ENCODE measurements at regions not wholly inside any gene's neighbourhood (a gene's known extent, or its start where the extent isn't known, plus 50 kb on each side); places are given as distances from the start of the nearest gene placed in this dataset.
"Not testable (repeated sequence)": the region's sequence is repeated elsewhere in the genome, so short reads cannot be mapped to it uniquely, and the experiment has no call there.

GRCh38 chr4:72846280-72847111, 223.0 kb downstream of the COX18 start:
- Histone ChIP-seq H3K4me3 (ENCODE audit: low read length) (no peak overlapping the region), H3K27me3 (ENCODE audit: insufficient read depth, low read length) (no peaks in the 10 kb centered on the region), H3K36me3 (ENCODE audit: insufficient read depth, low read length) (no peaks in the 10 kb centered on the region), H3K4me1 (ENCODE audit: insufficient read depth, low read length) (no peaks in the 10 kb centered on the region), H3K9me3 (ENCODE audit: low read length) (no peaks in the 10 kb centered on the region), H2AFZ (ENCODE audit: low read depth, low read length) (no peak overlapping the region)

- no peaks in the 10 kb centered on the region for H3K9me3 ChIP-seq (ENCODE audit: low read length)
- H3K27me3 ChIP-seq (ENCODE audit: insufficient read depth, low read length), result no peaks in the 10 kb centered on the region
- no peaks in the 10 kb centered on the region for H3K4me1 ChIP-seq (ENCODE audit: insufficient read depth, low read length)
- H3K4me3 ChIP-seq (ENCODE audit: low read length), result no peak overlapping the region
- H3K36me3 ChIP-seq (ENCODE audit: insufficient read depth, low read length), result no peaks in the 10 kb centered on the region
- H2AFZ ChIP-seq (ENCODE audit: low read depth, low read length), result no peak overlapping the region
Measured at GRCh38 chr4:72843466-72843865, 226.1 kb downstream of the COX18 start.

GRCh38 chr4:72842323-72842722, 227.2 kb downstream of the COX18 start:
- no peaks in the 10 kb centered on the region for H3K9me3 ChIP-seq (ENCODE audit: low read length)
- H3K4me1 ChIP-seq (ENCODE audit: insufficient read depth, low read length), result no peaks in the 10 kb centered on the region
- no peaks in the 10 kb centered on the region for H3K36me3 ChIP-seq (ENCODE audit: insufficient read depth, low read length)
- H2AFZ ChIP-seq (ENCODE audit: low read depth, low read length), result no peak overlapping the region
- H3K27me3 ChIP-seq (ENCODE audit: insufficient read depth, low read length), result no peaks in the 10 kb centered on the region
- H3K4me3 ChIP-seq (ENCODE audit: low read length), result no peak overlapping the region

- not testable (repeated sequence) for H3K9me3 ChIP-seq (ENCODE audit: low read length); H3K36me3 ChIP-seq (ENCODE audit: insufficient read depth, low read length); H3K4me1 ChIP-seq (ENCODE audit: insufficient read depth, low read length); H3K4me3 ChIP-seq (ENCODE audit: low read length); H2AFZ ChIP-seq (ENCODE audit: low read depth, low read length); H3K27me3 ChIP-seq (ENCODE audit: insufficient read depth, low read length)
Measured at GRCh38 chr4:72840166-72840565, 229.3 kb downstream of the COX18 start.

DNA sequence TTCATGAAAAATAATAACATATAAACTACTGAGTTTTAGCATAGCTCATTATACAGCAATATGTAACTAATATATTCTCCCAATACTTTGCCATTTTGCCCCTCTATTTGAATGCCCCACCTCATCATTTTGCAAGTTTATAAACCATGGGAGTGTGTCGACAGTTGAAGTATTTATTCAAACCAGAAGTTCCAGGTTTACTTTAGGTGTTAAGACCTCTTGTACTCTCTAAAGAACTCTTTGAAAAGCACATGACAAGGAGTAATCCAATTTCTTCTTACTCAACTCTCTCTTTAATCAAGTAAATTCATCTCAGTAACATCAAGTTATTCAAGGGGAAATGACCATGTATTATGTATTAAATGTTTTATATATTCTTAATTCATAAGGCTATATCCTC, 240.7 kb downstream of the COX18 start:
- no peaks in the 10 kb centered on the region for H3K9me3 ChIP-seq (ENCODE audit: low read length)
- no peak overlapping the region for H3K4me3 ChIP-seq (ENCODE audit: low read length)
- H3K27me3 ChIP-seq (ENCODE audit: insufficient read depth, low read length), result no peaks in the 10 kb centered on the region
- H2AFZ ChIP-seq (ENCODE audit: low read depth, low read length), result no peak overlapping the region
- H3K4me1 ChIP-seq (ENCODE audit: insufficient read depth, low read length), result no peaks in the 10 kb centered on the region
- no peaks in the 10 kb centered on the region for H3K36me3 ChIP-seq (ENCODE audit: insufficient read depth, low read length)

DNA sequence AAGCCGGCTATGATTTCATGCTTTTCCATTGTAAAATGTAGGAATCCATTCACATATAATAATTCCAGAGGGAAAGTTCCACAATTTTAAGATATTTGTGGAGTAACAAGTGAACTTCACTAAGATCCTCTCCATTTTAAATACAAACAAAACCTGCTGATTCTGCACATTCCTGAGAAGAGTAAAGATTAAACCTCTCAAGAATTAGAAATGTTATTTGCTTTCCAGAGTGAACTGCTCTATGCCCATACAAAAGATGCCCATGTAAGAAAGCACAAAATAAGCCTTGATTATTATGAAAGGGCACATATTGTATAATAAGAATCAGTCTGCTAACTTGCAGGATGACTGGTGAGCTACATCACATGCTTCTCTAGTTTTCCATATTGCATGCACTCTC, 241.5 kb downstream of the COX18 start:
- no peaks in the 10 kb centered on the region for H3K36me3 ChIP-seq (ENCODE audit: insufficient read depth, low read length)
- H2AFZ ChIP-seq (ENCODE audit: low read depth, low read length), result no peak overlapping the region
- no peaks in the 10 kb centered on the region for H3K27me3 ChIP-seq (ENCODE audit: insufficient read depth, low read length)
- H3K9me3 ChIP-seq (ENCODE audit: low read length), result no peaks in the 10 kb centered on the region
- no peaks in the 10 kb centered on the region for H3K4me1 ChIP-seq (ENCODE audit: insufficient read depth, low read length)
- no peak overlapping the region for H3K4me3 ChIP-seq (ENCODE audit: low read length)

DNA sequence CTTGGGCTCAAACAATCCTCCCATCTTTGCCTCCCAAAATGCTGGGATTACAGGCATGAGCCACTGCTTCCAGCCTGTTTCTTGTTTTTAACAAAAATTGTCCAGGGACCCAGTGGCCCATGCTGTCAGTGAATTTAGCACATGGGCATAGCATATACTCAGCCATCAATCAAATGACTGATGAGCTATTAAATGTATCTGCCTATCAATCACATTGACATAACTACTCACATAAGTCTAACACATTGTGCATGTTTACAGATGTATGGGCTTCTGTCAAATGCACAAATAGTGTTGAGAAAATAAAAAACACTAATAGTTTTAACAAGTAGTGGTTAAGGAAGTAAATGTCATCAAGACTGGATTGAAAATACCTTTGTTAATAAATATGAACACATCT, 249.4 kb downstream of the COX18 start:
- Histone ChIP-seq H3K4me3 (ENCODE audit: low read length) (no peak overlapping the region), H3K27me3 (ENCODE audit: insufficient read depth, low read length) (no peaks in the 10 kb centered on the region), H3K36me3 (ENCODE audit: insufficient read depth, low read length) (no peaks in the 10 kb centered on the region), H2AFZ (ENCODE audit: low read depth, low read length) (no peak overlapping the region), H3K4me1 (ENCODE audit: insufficient read depth, low read length) (no peaks in the 10 kb centered on the region), H3K9me3 (ENCODE audit: low read length) (no peaks in the 10 kb centered on the region)

DNA sequence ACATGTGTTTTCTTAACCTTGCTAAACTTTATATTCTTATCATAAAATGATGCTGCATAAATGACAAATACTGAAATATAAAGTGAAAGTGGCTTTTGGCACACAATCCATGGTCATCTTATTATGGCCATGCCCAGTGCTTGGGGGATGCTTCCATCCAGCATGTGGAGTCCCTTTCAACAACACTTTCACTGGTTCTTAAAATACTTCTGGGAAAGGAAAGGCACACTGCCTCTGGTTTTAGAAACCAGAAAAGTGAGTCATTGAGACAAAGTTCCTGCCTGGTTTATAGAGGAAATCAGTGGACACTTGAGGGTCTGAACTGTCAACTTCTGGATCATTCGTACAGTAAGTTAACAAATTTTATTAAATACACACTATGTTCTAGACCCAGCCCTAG, 248.0 kb upstream of the ADAMTS3 start:
- Histone ChIP-seq H3K4me1 (ENCODE audit: insufficient read depth, low read length) (no peaks in the 10 kb centered on the region), H3K4me3 (ENCODE audit: low read length) (no peak overlapping the region), H3K9me3 (ENCODE audit: low read length) (no peaks in the 10 kb centered on the region), H3K27me3 (ENCODE audit: insufficient read depth, low read length) (no peaks in the 10 kb centered on the region), H3K36me3 (ENCODE audit: insufficient read depth, low read length) (no peaks in the 10 kb centered on the region), H2AFZ (ENCODE audit: low read depth, low read length) (no peak overlapping the region)

GRCh38 chr4:72814241-72814640, 245.2 kb upstream of the ADAMTS3 start:
- H2AFZ ChIP-seq (ENCODE audit: low read depth, low read length), result no peak overlapping the region
- no peaks in the 10 kb centered on the region for H3K9me3 ChIP-seq (ENCODE audit: low read length)
- H3K4me3 ChIP-seq (ENCODE audit: low read length), result no peak overlapping the region
- no peaks in the 10 kb centered on the region for H3K27me3 ChIP-seq (ENCODE audit: insufficient read depth, low read length)
- no peaks in the 10 kb centered on the region for H3K36me3 ChIP-seq (ENCODE audit: insufficient read depth, low read length)
- no peaks in the 10 kb centered on the region for H3K4me1 ChIP-seq (ENCODE audit: insufficient read depth, low read length)

DNA sequence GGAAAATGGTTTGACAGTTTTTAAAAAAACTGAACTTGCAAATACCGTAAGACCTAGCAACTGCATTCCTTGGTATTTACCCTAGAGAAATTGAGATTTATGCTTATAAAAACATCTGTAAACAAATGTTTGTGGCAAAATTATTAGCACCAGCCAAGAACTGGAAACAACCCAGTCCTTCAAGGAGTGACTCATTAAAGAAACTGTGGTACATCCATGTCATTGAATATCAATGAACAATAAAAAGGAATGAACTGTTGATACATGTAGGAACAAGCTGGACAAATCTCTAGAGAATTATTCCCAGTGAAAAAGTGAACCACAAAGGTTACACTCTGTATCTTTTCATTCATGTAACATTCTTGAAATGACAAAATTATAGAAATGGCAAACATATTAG, 240.2 kb upstream of the ADAMTS3 start:
- no peak overlapping the region for H3K4me3 ChIP-seq (ENCODE audit: low read length)
- H2AFZ ChIP-seq (ENCODE audit: low read depth, low read length), result no peak overlapping the region
- H3K9me3 ChIP-seq (ENCODE audit: low read length), result no peaks in the 10 kb centered on the region
- no peaks in the 10 kb centered on the region for H3K36me3 ChIP-seq (ENCODE audit: insufficient read depth, low read length)
- no peaks in the 10 kb centered on the region for H3K27me3 ChIP-seq (ENCODE audit: insufficient read depth, low read length)
- H3K4me1 ChIP-seq (ENCODE audit: insufficient read depth, low read length), result no peaks in the 10 kb centered on the region

DNA sequence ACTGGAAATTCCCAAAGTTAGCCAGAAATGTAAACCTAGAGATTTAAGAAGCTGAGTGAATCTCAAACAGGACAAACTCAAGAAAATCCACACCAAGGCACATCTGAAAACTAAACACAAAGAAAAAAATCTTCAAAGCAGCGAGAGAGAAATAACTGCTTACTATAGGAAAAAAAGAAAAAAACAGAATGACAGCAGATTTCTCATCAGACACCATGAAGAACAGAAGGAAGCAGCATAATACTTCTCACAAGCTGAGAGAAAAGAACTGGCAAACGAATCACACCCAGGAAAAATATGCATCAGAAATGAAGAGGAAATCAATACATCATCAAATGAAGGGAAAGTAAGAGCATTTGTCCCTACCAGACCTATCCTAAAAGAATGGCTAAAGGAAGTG, 236.3 kb upstream of the ADAMTS3 start:
- Histone ChIP-seq H3K4me3 (ENCODE audit: low read length) (no peak overlapping the region), H3K36me3 (ENCODE audit: insufficient read depth, low read length) (no peaks in the 10 kb centered on the region), H3K4me1 (ENCODE audit: insufficient read depth, low read length) (no peaks in the 10 kb centered on the region), H3K27me3 (ENCODE audit: insufficient read depth, low read length) (no peaks in the 10 kb centered on the region), H2AFZ (ENCODE audit: low read depth, low read length) (no peak overlapping the region), H3K9me3 (ENCODE audit: low read length) (no peaks in the 10 kb centered on the region)

DNA sequence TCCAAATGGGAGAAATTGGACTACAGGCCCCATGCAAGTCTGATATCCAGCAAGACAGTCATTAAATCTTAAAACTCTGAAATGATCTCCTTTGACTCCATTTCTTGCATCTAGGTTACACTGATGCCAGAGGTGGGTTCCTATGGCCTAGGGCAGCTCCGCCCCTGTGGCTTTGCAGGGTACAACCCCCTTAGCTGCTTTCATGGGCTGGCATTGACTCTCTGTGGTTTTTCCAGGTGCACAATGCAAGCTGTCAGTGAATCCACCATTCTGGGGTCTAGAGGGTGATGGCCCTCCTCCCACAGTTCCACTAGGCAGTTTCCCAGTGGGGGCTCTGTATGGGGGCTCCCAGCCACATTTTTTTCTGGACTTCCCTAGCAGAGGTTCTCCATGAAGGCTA, 228.5 kb upstream of the ADAMTS3 start:
- Histone ChIP-seq H3K9me3 (ENCODE audit: low read length) (no peaks in the 10 kb centered on the region), H3K4me1 (ENCODE audit: insufficient read depth, low read length) (no peaks in the 10 kb centered on the region), H3K36me3 (ENCODE audit: insufficient read depth, low read length) (no peaks in the 10 kb centered on the region), H2AFZ (ENCODE audit: low read depth, low read length) (no peak overlapping the region), H3K4me3 (ENCODE audit: low read length) (no peak overlapping the region), H3K27me3 (ENCODE audit: insufficient read depth, low read length) (no peaks in the 10 kb centered on the region)

DNA sequence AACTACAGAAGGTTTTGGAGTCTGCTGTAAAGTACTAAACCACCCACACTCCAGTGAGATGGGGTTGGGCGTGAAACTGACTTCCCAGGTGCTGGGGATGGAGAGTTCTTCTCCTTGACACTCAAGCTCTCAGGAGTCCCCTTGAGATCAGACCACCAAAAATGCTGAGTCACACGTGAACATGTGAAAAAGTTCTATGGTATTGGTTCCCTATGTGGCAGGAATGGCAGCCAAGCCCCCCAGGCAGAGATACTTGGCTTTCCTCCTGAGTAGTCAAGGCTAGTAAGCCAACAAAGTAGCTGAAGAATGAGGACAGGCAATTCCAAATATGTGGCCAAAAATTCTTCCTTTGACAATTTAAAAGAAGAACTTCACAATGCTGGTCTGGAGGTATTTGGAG, 222.0 kb upstream of the ADAMTS3 start:
- no peaks in the 10 kb centered on the region for H3K4me1 ChIP-seq (ENCODE audit: insufficient read depth, low read length)
- no peak overlapping the region for H3K4me3 ChIP-seq (ENCODE audit: low read length)
- H3K9me3 ChIP-seq (ENCODE audit: low read length), result no peaks in the 10 kb centered on the region
- H2AFZ ChIP-seq (ENCODE audit: low read depth, low read length), result no peak overlapping the region
- no peaks in the 10 kb centered on the region for H3K27me3 ChIP-seq (ENCODE audit: insufficient read depth, low read length)
- no peaks in the 10 kb centered on the region for H3K36me3 ChIP-seq (ENCODE audit: insufficient read depth, low read length)

DNA sequence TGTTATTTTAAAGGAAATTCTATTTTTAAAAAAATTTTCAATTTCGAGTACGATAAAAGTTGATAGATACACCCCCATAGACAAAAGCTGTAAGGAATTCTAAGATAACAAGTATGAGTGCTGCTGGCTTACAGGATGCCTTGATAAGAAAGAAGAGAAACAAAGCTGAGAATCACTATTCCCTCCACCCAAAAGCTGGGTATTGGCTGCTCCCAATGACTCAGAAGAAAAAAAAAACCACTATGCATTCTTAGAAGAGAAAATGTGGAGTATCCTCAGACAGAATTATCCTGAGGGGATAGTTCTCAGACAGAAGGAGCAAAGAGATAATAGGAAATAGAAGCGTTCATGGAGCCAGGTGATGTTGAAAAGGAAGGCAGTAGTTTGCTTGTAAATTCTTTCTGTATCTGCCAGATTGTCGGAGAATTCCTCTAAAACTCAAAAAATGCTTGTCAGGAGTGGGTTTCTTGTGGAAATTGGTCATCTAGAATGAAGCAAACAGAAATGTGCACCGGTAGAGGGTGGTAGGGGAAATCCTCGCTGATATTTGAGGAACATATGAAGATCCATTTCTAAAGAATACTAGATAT, 217.5 kb upstream of the ADAMTS3 start:
- no peak overlapping the region for H2AFZ ChIP-seq (ENCODE audit: low read depth, low read length)
- no peaks in the 10 kb centered on the region for H3K4me1 ChIP-seq (ENCODE audit: insufficient read depth, low read length)
- no peaks in the 10 kb centered on the region for H3K9me3 ChIP-seq (ENCODE audit: low read length)
- no peaks in the 10 kb centered on the region for H3K27me3 ChIP-seq (ENCODE audit: insufficient read depth, low read length)
- H3K36me3 ChIP-seq (ENCODE audit: insufficient read depth, low read length), result no peaks in the 10 kb centered on the region
- no peak overlapping the region for H3K4me3 ChIP-seq (ENCODE audit: low read length)
